Upper lobe of right lung (tissue), 1 donor: ENCODE measurements at regions not wholly inside any gene's neighbourhood (a gene's known extent, or its start where the extent isn't known, plus 50 kb on each side); places are given as distances from the start of the nearest gene placed in this dataset.
"Not testable (repeated sequence)": the region's sequence is repeated elsewhere in the genome, so short reads cannot be mapped to it uniquely, and the experiment has no call there.

Experiments
- ATAC-seq: fragments of 200-7000 bp; cut with Tn5 transposase; one replicate; pipeline ENCODE4 v1.9.1; 2020; ENCODE audit warnings: mild to moderate bottlenecking, moderate library complexity
- DNase-seq: peaks from one replicate; pipeline ENCODE4 v3.0.0-alpha.2; 2020
- H3K27ac ChIP-seq: fragments of 200-600 bp; one replicate; pipeline ENCODE4 v1.8.0; 2022
- H3K27me3 ChIP-seq: fragments of 200-600 bp; one replicate; pipeline ENCODE4 v1.8.0; 2022; ENCODE audit warnings: mild to moderate bottlenecking
- H3K36me3 ChIP-seq: fragments of 200-600 bp; one replicate; pipeline ENCODE4 v1.8.0; 2022
- H3K4me1 ChIP-seq: fragments of 200-600 bp; one replicate; pipeline ENCODE4 v1.8.0; 2022
- H3K4me3 ChIP-seq: fragments of 200-600 bp; one replicate; pipeline ENCODE4 v1.8.0; 2022; ENCODE audit warnings: mild to moderate bottlenecking
- H3K9me3 ChIP-seq: fragments of 200-600 bp; one replicate; pipeline ENCODE4 v1.8.0; 2022
- intact Hi-C: fragments of 100-400 bp; cut with DNase I; formaldehyde crosslinking; loops from one replicate; pipeline ENCODE4 v1.11.0; 2022
- TF ChIP-seq, protein P1 (sequence below): fragments of 200-600 bp; IDR thresholded peaks from one replicate; pipeline ENCODE4 v1.8.0; 2022; ENCODE audit warnings: antibody characterized with exemption
- donor health status: DM: no; HTN: yes; CAD: no; lungs with severe emphysema.

GRCh38 chr9:6099346-6099745, 83.9 kb upstream of the RANBP6 start:
- H3K9me3 ChIP-seq, H3K27me3 ChIP-seq, DNase-seq, H3K4me1 ChIP-seq, H3K36me3 ChIP-seq, ATAC-seq, H3K27ac ChIP-seq, H3K4me3 ChIP-seq, intact Hi-C loops: not testable (repeated sequence)

DNA sequence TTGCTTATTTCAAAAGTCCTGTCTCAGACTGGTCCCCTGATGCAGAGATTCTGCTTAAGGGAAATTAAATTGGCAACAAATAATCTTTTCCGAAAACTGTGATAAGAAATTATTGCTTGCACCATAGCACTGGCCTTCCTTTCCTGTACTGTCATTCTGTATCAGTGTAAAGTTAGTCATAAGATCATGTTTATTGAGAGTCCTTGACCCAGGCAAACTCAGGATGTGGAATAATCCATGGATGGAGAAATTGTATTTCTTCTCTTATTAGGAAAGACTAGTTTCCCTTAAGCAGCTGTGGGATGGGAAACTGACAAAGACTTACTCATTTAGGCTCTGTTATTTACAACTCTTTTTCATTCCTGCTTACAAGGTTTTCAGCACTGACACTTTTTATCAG, 83.0 kb upstream of the RANBP6 start:
- Histone ChIP-seq H3K27me3 (no peaks in the 10 kb centered on the region), H3K4me3 (no peak overlapping the region), H3K27ac (no peak overlapping the region), H3K9me3 (no peaks in the 10 kb centered on the region), H3K4me1 (no peaks in the 10 kb centered on the region), H3K36me3 (no peaks in the 10 kb centered on the region)
- DNase-seq (no peak), ATAC-seq (no peak)
- intact Hi-C loops, result no loop called here
- TF ChIP-seq, protein P1, sequence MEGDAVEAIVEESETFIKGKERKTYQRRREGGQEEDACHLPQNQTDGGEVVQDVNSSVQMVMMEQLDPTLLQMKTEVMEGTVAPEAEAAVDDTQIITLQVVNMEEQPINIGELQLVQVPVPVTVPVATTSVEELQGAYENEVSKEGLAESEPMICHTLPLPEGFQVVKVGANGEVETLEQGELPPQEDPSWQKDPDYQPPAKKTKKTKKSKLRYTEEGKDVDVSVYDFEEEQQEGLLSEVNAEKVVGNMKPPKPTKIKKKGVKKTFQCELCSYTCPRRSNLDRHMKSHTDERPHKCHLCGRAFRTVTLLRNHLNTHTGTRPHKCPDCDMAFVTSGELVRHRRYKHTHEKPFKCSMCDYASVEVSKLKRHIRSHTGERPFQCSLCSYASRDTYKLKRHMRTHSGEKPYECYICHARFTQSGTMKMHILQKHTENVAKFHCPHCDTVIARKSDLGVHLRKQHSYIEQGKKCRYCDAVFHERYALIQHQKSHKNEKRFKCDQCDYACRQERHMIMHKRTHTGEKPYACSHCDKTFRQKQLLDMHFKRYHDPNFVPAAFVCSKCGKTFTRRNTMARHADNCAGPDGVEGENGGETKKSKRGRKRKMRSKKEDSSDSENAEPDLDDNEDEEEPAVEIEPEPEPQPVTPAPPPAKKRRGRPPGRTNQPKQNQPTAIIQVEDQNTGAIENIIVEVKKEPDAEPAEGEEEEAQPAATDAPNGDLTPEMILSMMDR, result no peak

- no peak for DNase-seq
Measured at GRCh38 chr9:6096821-6097220, 81.4 kb upstream of the RANBP6 start.

DNA sequence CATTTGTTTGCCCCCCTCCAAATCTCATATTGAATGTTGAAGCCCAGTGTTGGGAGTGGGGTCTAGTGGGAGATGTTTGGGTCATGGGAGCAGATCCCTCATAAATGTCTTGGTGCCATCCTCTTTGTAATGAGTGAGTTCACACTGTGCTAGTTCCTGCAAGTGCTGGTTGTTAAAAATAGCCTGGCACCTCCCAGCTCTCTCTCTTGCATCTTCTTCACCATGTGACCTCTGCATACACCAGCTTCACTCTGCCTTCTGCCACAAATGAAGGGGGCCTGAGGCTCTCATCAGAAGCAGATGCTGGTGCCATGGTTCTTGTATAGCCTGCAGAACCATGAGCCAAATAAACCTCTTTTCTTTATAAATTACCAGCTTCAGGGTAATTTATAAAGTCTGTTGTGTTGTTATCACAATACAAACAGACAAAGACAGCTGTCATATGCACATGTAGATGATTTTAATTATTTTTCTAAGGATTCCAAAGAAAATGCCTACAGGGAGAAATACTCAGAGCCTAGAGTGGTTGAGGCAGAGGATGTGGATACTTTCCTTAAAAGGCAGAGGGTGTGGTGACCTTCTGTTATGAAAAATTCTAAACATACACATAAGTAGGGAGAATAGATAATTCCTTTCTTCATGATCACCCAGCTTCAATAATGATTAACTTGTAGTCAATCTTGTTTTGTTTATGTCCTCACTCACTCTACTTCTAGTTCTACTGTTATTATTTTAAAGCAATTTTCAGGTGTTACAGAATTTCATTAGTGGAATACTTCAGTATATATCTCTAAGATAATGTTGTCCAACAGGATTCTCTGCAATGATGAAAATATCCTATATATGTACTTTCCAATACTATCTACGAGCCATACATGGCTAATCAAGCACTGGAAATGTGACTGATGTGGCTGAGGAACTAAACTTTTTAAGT, 75.1 kb upstream of the RANBP6 start:
- no peak overlapping the region for H3K27ac ChIP-seq
- intact Hi-C loops, result no loop called here
- H3K9me3 ChIP-seq, result no peaks in the 10 kb centered on the region
- no peak for DNase-seq
- TF ChIP-seq, protein P1, result no peak
- H3K36me3 ChIP-seq, result no peaks in the 10 kb centered on the region
- ATAC-seq, result no peak
- H3K27me3 ChIP-seq, result no peaks in the 10 kb centered on the region
- H3K4me1 ChIP-seq, result no peaks in the 10 kb centered on the region
- H3K4me3 ChIP-seq, result no peak overlapping the region

More at GRCh38 chr9:6096821-6097220, 81.4 kb upstream of the RANBP6 start:
- intact Hi-C loops, result no loop called here
- no peak overlapping the region for H3K27ac ChIP-seq
- no peaks in the 10 kb centered on the region for H3K9me3 ChIP-seq
- H3K4me1 ChIP-seq, result no peaks in the 10 kb centered on the region
- H3K36me3 ChIP-seq, result no peaks in the 10 kb centered on the region
- ATAC-seq, result no peak
- no peaks in the 10 kb centered on the region for H3K27me3 ChIP-seq
- H3K4me3 ChIP-seq, result no peak overlapping the region
- TF ChIP-seq, protein P1, result no peak

DNA sequence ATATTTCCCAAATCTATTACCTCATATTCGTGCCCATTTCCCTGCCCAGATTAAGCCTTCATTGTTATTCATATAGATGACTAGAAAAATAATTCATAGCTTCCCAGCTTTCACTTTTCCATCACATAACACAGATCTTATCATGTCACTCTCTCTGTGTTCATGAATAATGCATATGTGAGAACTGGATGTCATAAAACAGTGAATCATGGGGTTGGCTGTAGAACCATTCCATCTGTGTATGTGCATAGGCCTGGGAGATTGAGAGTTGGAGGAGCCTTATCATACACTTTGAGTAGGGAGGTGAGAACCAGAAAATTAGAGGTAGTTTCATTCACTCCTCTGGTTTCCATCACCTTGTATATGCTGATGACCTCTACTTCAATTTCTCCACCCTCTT, 73.9 kb upstream of the RANBP6 start:
- H3K4me1 ChIP-seq, result no peaks in the 10 kb centered on the region
- intact Hi-C loops, result no loop called here
- H3K4me3 ChIP-seq, result no peak overlapping the region
- H3K9me3 ChIP-seq, result no peaks in the 10 kb centered on the region
- H3K36me3 ChIP-seq, result no peaks in the 10 kb centered on the region
- no peak for DNase-seq
- no peak for ATAC-seq
- no peaks in the 10 kb centered on the region for H3K27me3 ChIP-seq
- TF ChIP-seq, protein P1, result no peak
- no peak overlapping the region for H3K27ac ChIP-seq

DNA sequence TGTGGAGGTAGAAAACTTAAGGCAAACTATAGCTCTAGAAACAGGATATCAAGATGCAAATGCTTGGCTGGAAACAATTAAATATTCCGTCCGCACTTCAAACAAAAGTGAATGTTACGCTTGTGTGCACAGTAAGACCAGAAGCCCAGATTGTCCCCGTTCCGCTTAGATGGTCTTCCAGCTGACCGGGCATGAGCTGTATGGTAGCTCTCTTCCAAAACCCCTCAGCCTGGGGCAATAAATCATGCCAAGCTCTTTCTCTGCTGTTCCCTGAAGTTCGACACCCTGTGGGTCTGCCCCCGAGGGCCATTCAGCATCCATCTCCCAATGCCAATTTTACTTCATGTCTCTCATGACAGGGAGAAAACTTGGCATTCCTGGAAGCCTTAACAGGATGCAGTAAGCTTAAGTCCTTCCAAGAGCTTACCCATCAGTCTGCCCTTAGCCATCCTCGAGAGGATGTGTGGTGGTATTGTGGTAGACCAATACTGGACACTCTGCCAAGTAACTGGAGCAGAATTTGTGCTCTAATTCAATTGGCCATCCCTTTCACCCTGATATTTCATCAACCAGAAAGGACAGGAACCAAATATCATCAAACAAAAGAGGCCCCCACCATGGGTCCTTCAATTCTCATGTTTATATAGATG, 70.7 kb upstream of the RANBP6 start:
- Histone ChIP-seq H3K27me3 (no peaks in the 10 kb centered on the region), H3K36me3 (no peaks in the 10 kb centered on the region), H3K4me3 (no peak overlapping the region), H3K9me3 (no peaks in the 10 kb centered on the region), H3K27ac (no peak overlapping the region), H3K4me1 (no peaks in the 10 kb centered on the region)
- DNase-seq (no peak), ATAC-seq (no peak)
- intact Hi-C loops, result no loop called here
- TF ChIP-seq, protein P1, result no peak
